GM23248 (cell line): ENCODE measurements at regions not wholly inside any gene's neighbourhood (a gene's known extent, or its start where the extent isn't known, plus 50 kb on each side); places are given as distances from the start of the nearest gene placed in this dataset.

ENCODE experiments used
- DNase-seq: peaks from one replicate; pipeline ENCODE4 v3.0.0-alpha.2; 2015
- H2AFZ ChIP-seq: fragments of 200-600 bp; sonication (generic); 2 replicates; pipeline ENCODE4 v1.6.1; 2016; ENCODE audit warnings: antibody characterized with exemption
- H3F3A ChIP-seq: fragments of 200-600 bp; sonication (generic); 2 replicates; pipeline ENCODE4 v1.6.1; 2016; ENCODE audit warnings: mild to moderate bottlenecking, antibody characterized with exemption, mixed run types; ENCODE audit not compliant: insufficient read depth
- H3K27ac ChIP-seq: fragments of 200-600 bp; sonication (generic); 2 replicates; pipeline ENCODE4 v1.5.1; 2016; ENCODE audit warnings: mild to moderate bottlenecking
- H3K27me3 ChIP-seq: fragments of 200-600 bp; sonication (generic); replicated peaks from 2 replicates; pipeline ENCODE4 v1.6.1; 2016; ENCODE audit warnings: mild to moderate bottlenecking; ENCODE audit not compliant: insufficient read depth
- H3K36me3 ChIP-seq: fragments of 200-600 bp; sonication (generic); 2 replicates; pipeline ENCODE4 v1.6.1; 2016; ENCODE audit warnings: low read depth, mild to moderate bottlenecking
- H3K4me1 ChIP-seq: fragments of 200-600 bp; sonication (generic); 2 replicates; pipeline ENCODE4 v1.6.1; 2016; ENCODE audit warnings: mild to moderate bottlenecking; ENCODE audit not compliant: insufficient read depth
- H3K4me2 ChIP-seq: fragments of 200-600 bp; sonication (generic); one replicate; pipeline ENCODE4 v1.6.1; 2016; ENCODE audit warnings: mild to moderate bottlenecking; ENCODE audit not compliant: unreplicated experiment
- H3K4me3 ChIP-seq: fragments of 200-600 bp; sonication (generic); 2 replicates; pipeline ENCODE4 v1.5.1; 2016; ENCODE audit warnings: mild to moderate bottlenecking
- H3K79me2 ChIP-seq: fragments of 200-600 bp; sonication (generic); 2 replicates; pipeline ENCODE4 v1.6.1; 2016; ENCODE audit warnings: mild to moderate bottlenecking; ENCODE audit not compliant: insufficient read depth
- H3K9ac ChIP-seq: fragments of 200-600 bp; sonication (generic); 2 replicates; pipeline ENCODE4 v1.6.1; 2016; ENCODE audit warnings: mild to moderate bottlenecking
- H3K9me2 ChIP-seq: fragments of 200-600 bp; sonication (generic); 2 replicates; pipeline ENCODE4 v1.6.1; 2016; ENCODE audit warnings: mixed run types, mild to moderate bottlenecking, moderate library complexity; ENCODE audit not compliant: insufficient read depth
- H3K9me3 ChIP-seq: fragments of 200-600 bp; sonication (generic); one replicate; pipeline ENCODE4 v1.6.1; 2017; ENCODE audit warnings: low read depth
- H4K20me1 ChIP-seq: fragments of 200-600 bp; sonication (generic); 2 replicates; pipeline ENCODE4 v1.6.0; 2016; ENCODE audit not compliant: insufficient read depth
- EZH2 ChIP-seq: fragments of 200-600 bp; sonication (generic); IDR thresholded peaks from 2 replicates; pipeline ENCODE4 v1.6.1; 2018; ENCODE audit warnings: antibody characterized with exemption, mild to moderate bottlenecking; ENCODE audit not compliant: insufficient read depth, poor library complexity, severe bottlenecking
- EZH2phosphoT487 ChIP-seq: fragments of 200-600 bp; sonication (generic); IDR thresholded peaks from 2 replicates; pipeline ENCODE4 v1.6.1; 2018; ENCODE audit warnings: antibody characterized with exemption, moderate library complexity, mild to moderate bottlenecking, low read depth; ENCODE audit not compliant: insufficient read depth
- WGBS, 2 experiments: methylation state at CpG; one replicate each; pipeline ENCODE4 v1.1.6; 2015 to 2017; ENCODE audit warnings: low lambda C conversion rate in 2 of 2, low coverage in 1 of 2; ENCODE audit errors: missing lambda C conversion rate in 2 of 2; 5-methylcytosine and 5-hydroxymethylcytosine counted together
- in situ Hi-C: fragments of 300-500 bp; cut with MboI; formaldehyde crosslinking; loops from 2 replicates; pipeline ENCODE4 v1.15.0; 2020

- no peaks in the 10 kb centered on the region for H4K20me1 ChIP-seq
- H3K4me1 ChIP-seq = no peaks in the 10 kb centered on the region
- no peak overlapping the region for H3K27ac ChIP-seq
- H3K4me3 ChIP-seq = no peak overlapping the region
- in situ Hi-C loops = no loop called here
- H3F3A ChIP-seq = no peaks in the 10 kb centered on the region
- H3K36me3 ChIP-seq = no peaks in the 10 kb centered on the region
- no peak overlapping the region for H3K4me2 ChIP-seq
- H3K9ac ChIP-seq = no peak overlapping the region
- no peaks in the 10 kb centered on the region for H3K9me3 ChIP-seq
- TF ChIP-seq EZH2 = no peak
- TF ChIP-seq EZH2phosphoT487 = no peak
- H3K9me2 ChIP-seq = no peaks in the 10 kb centered on the region
- no peaks in the 10 kb centered on the region for H3K79me2 ChIP-seq
- no peak for DNase-seq
- no peak overlapping the region for H2AFZ ChIP-seq
- 42 to 60% methylated on average over 1 of the region's 1 CpG for WGBS, 2 experiments
- H3K27me3 ChIP-seq = no peaks in the 10 kb centered on the region
These were observed 84.1 kb upstream of the GALNT13 start for GRCh38 chr2:153787612-153788011.

- Histone ChIP-seq H3K36me3 (no peaks in the 10 kb centered on the region), H3K27me3 (no peaks in the 10 kb centered on the region), H2AFZ (no peak overlapping the region), H3K79me2 (no peaks in the 10 kb centered on the region), H4K20me1 (no peaks in the 10 kb centered on the region), H3K4me3 (no peak overlapping the region), H3K9me3 (no peaks in the 10 kb centered on the region), H3K4me2 (no peak overlapping the region), H3K9me2 (no peaks in the 10 kb centered on the region), H3K4me1 (no peaks in the 10 kb centered on the region), H3K9ac (no peak overlapping the region), H3K27ac (no peak overlapping the region), H3F3A (no peaks in the 10 kb centered on the region)
- in situ Hi-C loops = no loop called here
- no peak for TF ChIP-seq EZH2phosphoT487
- no peak for TF ChIP-seq EZH2
- no peak for DNase-seq
These were observed 69.1 kb upstream of the GALNT13 start for GRCh38 chr2:153802671-153803070.

GRCh38 chr2:153808679-153809078 lies 63.0 kb upstream of the GALNT13 start:
- in situ Hi-C loops = no loop called here
- no peaks in the 10 kb centered on the region for H4K20me1 ChIP-seq
- H3K9ac ChIP-seq = no peak overlapping the region
- no peak overlapping the region for H3K4me3 ChIP-seq
- H3K4me2 ChIP-seq = no peak overlapping the region
- H3K27me3 ChIP-seq = no peaks in the 10 kb centered on the region
- DNase-seq = no peak
- no peaks in the 10 kb centered on the region for H3K9me2 ChIP-seq
- no peaks in the 10 kb centered on the region for H3K36me3 ChIP-seq
- no peak overlapping the region for H3K27ac ChIP-seq
- no peaks in the 10 kb centered on the region for H3K79me2 ChIP-seq
- no peaks in the 10 kb centered on the region for H3K4me1 ChIP-seq
- no peaks in the 10 kb centered on the region for H3K9me3 ChIP-seq
- no peaks in the 10 kb centered on the region for H3F3A ChIP-seq
- H2AFZ ChIP-seq = no peak overlapping the region
- no peak for TF ChIP-seq EZH2phosphoT487
- TF ChIP-seq EZH2 = no peak

- H3K27me3 ChIP-seq = no peaks in the 10 kb centered on the region
- DNase-seq = no peak
- H3F3A ChIP-seq = no peaks in the 10 kb centered on the region
- no peaks in the 10 kb centered on the region for H4K20me1 ChIP-seq
- H3K27ac ChIP-seq = no peak overlapping the region
- WGBS, 2 experiments = 3 to 4% methylated on average over 1 of the region's 1 CpG
- no peak overlapping the region for H3K9ac ChIP-seq
- no peaks in the 10 kb centered on the region for H3K36me3 ChIP-seq
- no peak overlapping the region for H3K4me2 ChIP-seq
- no peak overlapping the region for H2AFZ ChIP-seq
- in situ Hi-C loops = no loop called here
- no peaks in the 10 kb centered on the region for H3K9me2 ChIP-seq
- H3K4me1 ChIP-seq = no peaks in the 10 kb centered on the region
- H3K9me3 ChIP-seq = no peaks in the 10 kb centered on the region
- no peak for TF ChIP-seq EZH2phosphoT487
- no peak for TF ChIP-seq EZH2
- no peak overlapping the region for H3K4me3 ChIP-seq
- H3K79me2 ChIP-seq = no peaks in the 10 kb centered on the region
These were observed 60.2 kb upstream of the GALNT13 start for GRCh38 chr2:153811516-153811915.

GRCh38 chr2:153812632-153813031 lies 59.1 kb upstream of the GALNT13 start:
- no peak for TF ChIP-seq EZH2
- TF ChIP-seq EZH2phosphoT487 = no peak
- Histone ChIP-seq H3K9me3 (no peaks in the 10 kb centered on the region), H3K9me2 (no peaks in the 10 kb centered on the region), H3K36me3 (no peaks in the 10 kb centered on the region), H3K27me3 (no peaks in the 10 kb centered on the region), H3F3A (no peaks in the 10 kb centered on the region), H4K20me1 (no peaks in the 10 kb centered on the region), H3K4me3 (no peak overlapping the region), H3K79me2 (no peaks in the 10 kb centered on the region), H3K9ac (no peak overlapping the region), H3K27ac (no peak overlapping the region), H3K4me1 (no peaks in the 10 kb centered on the region), H2AFZ (no peak overlapping the region), H3K4me2 (no peak overlapping the region)
- in situ Hi-C loops = no loop called here
- no peak for DNase-seq
- WGBS, 2 experiments = 11 to 40% methylated on average over 1 of the region's 1 CpG
